Lower leg skin (tissue), 4 donors: ENCODE measurements at regions not wholly inside any gene's neighbourhood (a gene's known extent, or its start where the extent isn't known, plus 50 kb on each side); places are given as distances from the start of the nearest gene placed in this dataset.

Experiments used
- DNase-seq, 2 donors: peaks; one replicate each; pipeline ENCODE4 v3.0.0-alpha.2; 2019; ENCODE audit warnings: low spot score in 2 of 2
- H3K4me3 ChIP-seq: fragments of 200-600 bp; sonication (generic); 2 replicates; pipeline ENCODE4 v1.5.1; 2017; ENCODE audit warnings: mild to moderate bottlenecking, low read depth; ENCODE audit not compliant: poor library complexity, severe bottlenecking
- CTCF ChIP-seq, 3 donors: fragments of 450-650 bp; IDR thresholded peaks; one replicate each; pipeline ENCODE4 v1.5.1; 2016; ENCODE audit warnings: antibody characterized with exemption in 3 of 3, mild to moderate bottlenecking in 3 of 3, moderate library complexity in 2 of 3
- POLR2A ChIP-seq, 2 donors: fragments of 450-650 bp; IDR thresholded peaks; one replicate each; pipeline ENCODE4 v1.6.1; 2016 to 2017; ENCODE audit warnings: antibody characterized with exemption in 2 of 2, mild to moderate bottlenecking in 1 of 2, moderate library complexity in 1 of 2
- WGBS, 2 donors: methylation state at CpG; one replicate each; pipeline ENCODE4 v1.1.5; 2018; 5-methylcytosine and 5-hydroxymethylcytosine counted together
- intact Hi-C: fragments of 100-400 bp; cut with DNase I; formaldehyde crosslinking; loops from one replicate; pipeline ENCODE4 v1.15.0; 2023; ENCODE audit warnings: low total_unique reads

GRCh38 chr16:35748621-35749252, 2289.3 kb downstream of the TP53TG3F start:
- intact Hi-C loops = no loop called here
- no peak for TF ChIP-seq CTCF (IDR thresholded peaks at IDR 0.05)
- TF ChIP-seq POLR2A (IDR thresholded peaks at IDR 0.05) = no peak
- H3K4me3 ChIP-seq = no peak overlapping the region
- 86 to 89% methylated on average over 24 of the region's 24 CpGs for WGBS, 2 donors
- peak; percentile 4 to 83 for DNase-seq

GRCh38 chr16:35749253-35750141, 2290.1 kb downstream of the TP53TG3F start:
- peak; percentile 10 to 79 for DNase-seq
- intact Hi-C loops = no loop called here

GRCh38 chr16:35750157-35750689, 2290.8 kb downstream of the TP53TG3F start:
- intact Hi-C loops = no loop called here
- 85 to 87% methylated on average over 9 of the region's 9 CpGs for WGBS, 2 donors
- TF ChIP-seq POLR2A (IDR thresholded peaks at IDR 0.05) (no peak), CTCF (IDR thresholded peaks at IDR 0.05) (no peak)
- DNase-seq = no peak
- no peak overlapping the region for H3K4me3 ChIP-seq

More at GRCh38 chr16:35749253-35750141, 2290.1 kb downstream of the TP53TG3F start:
- no peak overlapping the region for H3K4me3 ChIP-seq
- 91 to 93% methylated on average over 43 of the region's 43 CpGs for WGBS, 2 donors
- TF ChIP-seq CTCF (IDR thresholded peaks at IDR 0.05) = no peak
- no peak for TF ChIP-seq POLR2A (IDR thresholded peaks at IDR 0.05)

GRCh38 chr16:35750701-35751104, 2291.3 kb downstream of the TP53TG3F start:
- DNase-seq = peak in 1 of 2 donors; percentile 67
- WGBS, 2 donors = 87 to 93% methylated on average over 13 of the region's 13 CpGs
- H3K4me3 ChIP-seq = no peak overlapping the region
- intact Hi-C loops = no loop called here
- no peak for TF ChIP-seq POLR2A (IDR thresholded peaks at IDR 0.05)
- no peak for TF ChIP-seq CTCF (IDR thresholded peaks at IDR 0.05)

GRCh38 chr16:35751191-35751941, 2292.0 kb downstream of the TP53TG3F start:
- 81 to 88% methylated on average over 24 of the region's 24 CpGs for WGBS, 2 donors
- H3K4me3 ChIP-seq = no peak overlapping the region
- peak; percentile 11 to 83 for DNase-seq
- TF ChIP-seq CTCF (IDR thresholded peaks at IDR 0.05) (no peak), POLR2A (IDR thresholded peaks at IDR 0.05) (no peak)
- intact Hi-C loops = no loop called here
